OCI-LY1 (cell line): ENCODE measurements at regions not wholly inside any gene's neighbourhood (a gene's known extent, or its start where the extent isn't known, plus 50 kb on each side); places are given as distances from the start of the nearest gene placed in this dataset.

Experiments
- EZH2 ChIP-seq: fragments of 200-600 bp; sonication (generic), shearing (Covaris generic); IDR thresholded peaks from 2 replicates; pipeline ENCODE4 v1.8.0; 2017; ENCODE audit warnings: borderline replicate concordance, mixed run types, mild to moderate bottlenecking, antibody characterized with exemption, low read length, moderate library complexity, mixed read lengths
- TF ChIP-seq, protein P1 (sequence below): fragments of 200-600 bp; sonication (generic), shearing (Covaris generic); IDR thresholded peaks from 2 replicates; pipeline ENCODE4 v1.5.1; 2017; ENCODE audit warnings: mild to moderate bottlenecking, antibody characterized with exemption, low read length, moderate library complexity, mixed read lengths

DNA sequence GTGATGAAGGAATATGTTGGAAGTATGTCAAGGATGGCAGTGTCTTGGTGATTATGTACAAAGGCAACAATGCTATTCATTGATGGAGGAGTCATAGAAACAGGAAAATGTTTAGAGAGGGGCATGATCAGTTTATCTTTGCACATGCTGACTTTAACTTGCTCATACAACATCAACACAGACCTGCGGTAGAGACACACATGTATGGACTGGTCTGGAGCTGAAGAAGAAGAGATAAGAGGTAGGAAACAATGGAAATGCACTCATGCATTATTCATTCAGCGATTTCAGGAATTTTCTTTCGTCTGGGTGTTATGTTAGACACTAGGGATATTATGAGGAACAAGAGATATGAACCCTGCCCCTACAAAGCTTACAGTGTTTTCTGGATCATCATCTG, 1252.3 kb upstream of the TENM3 start:
- TF ChIP-seq, protein P1, sequence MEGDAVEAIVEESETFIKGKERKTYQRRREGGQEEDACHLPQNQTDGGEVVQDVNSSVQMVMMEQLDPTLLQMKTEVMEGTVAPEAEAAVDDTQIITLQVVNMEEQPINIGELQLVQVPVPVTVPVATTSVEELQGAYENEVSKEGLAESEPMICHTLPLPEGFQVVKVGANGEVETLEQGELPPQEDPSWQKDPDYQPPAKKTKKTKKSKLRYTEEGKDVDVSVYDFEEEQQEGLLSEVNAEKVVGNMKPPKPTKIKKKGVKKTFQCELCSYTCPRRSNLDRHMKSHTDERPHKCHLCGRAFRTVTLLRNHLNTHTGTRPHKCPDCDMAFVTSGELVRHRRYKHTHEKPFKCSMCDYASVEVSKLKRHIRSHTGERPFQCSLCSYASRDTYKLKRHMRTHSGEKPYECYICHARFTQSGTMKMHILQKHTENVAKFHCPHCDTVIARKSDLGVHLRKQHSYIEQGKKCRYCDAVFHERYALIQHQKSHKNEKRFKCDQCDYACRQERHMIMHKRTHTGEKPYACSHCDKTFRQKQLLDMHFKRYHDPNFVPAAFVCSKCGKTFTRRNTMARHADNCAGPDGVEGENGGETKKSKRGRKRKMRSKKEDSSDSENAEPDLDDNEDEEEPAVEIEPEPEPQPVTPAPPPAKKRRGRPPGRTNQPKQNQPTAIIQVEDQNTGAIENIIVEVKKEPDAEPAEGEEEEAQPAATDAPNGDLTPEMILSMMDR: no peak
- no peak for TF ChIP-seq EZH2
